Aorta (tissue), 5 donors: ENCODE measurements at regions not wholly inside any gene's neighbourhood (a gene's known extent, or its start where the extent isn't known, plus 50 kb on each side); places are given as distances from the start of the nearest gene placed in this dataset.
"Not testable (repeated sequence)": the region's sequence is repeated elsewhere in the genome, so short reads cannot be mapped to it uniquely, and the experiment has no call there.

Experiments
- ATAC-seq: fragments of 200-7000 bp; cut with Tn5 transposase; one replicate; pipeline ENCODE4 v1.9.1; 2022; ENCODE audit warnings: moderate library complexity; ENCODE audit not compliant: low FRiP score
- DNase-seq, 2 donors: peaks; one replicate each; pipeline ENCODE4 v3.0.0-alpha.2; 2020
- H3K27ac ChIP-seq, 2 donors: one replicate each; pipeline ENCODE4 v1.5.1; 2013; ENCODE audit warnings: low read length in 2 of 2, mild to moderate bottlenecking in 2 of 2, moderate library complexity in 2 of 2, control low read depth in 1 of 2, inconsistent platforms in 1 of 2, low read depth in 1 of 2
- H3K27me3 ChIP-seq, 2 donors: one replicate each; pipeline ENCODE4 v1.6.1; 2013; ENCODE audit warnings: control low read depth in 1 of 2, low read length in 1 of 2, mild to moderate bottlenecking in 1 of 2, moderate library complexity in 1 of 2; ENCODE audit not compliant: insufficient read depth in 2 of 2, control insufficient read depth in 1 of 2
- H3K36me3 ChIP-seq, 2 donors: one replicate each; pipeline ENCODE4 v1.6.1; 2013; ENCODE audit warnings: control low read depth in 1 of 2, low read length in 1 of 2, mild to moderate bottlenecking in 1 of 2; ENCODE audit not compliant: insufficient read depth in 2 of 2, control insufficient read depth in 1 of 2
- H3K4me1 ChIP-seq, 2 donors: one replicate each; pipeline ENCODE4 v1.6.1; 2013; ENCODE audit warnings: low read length in 2 of 2, control low read depth in 1 of 2, mild to moderate bottlenecking in 1 of 2, moderate library complexity in 1 of 2; ENCODE audit not compliant: insufficient read depth in 2 of 2, control insufficient read depth in 1 of 2
- H3K4me3 ChIP-seq, 2 donors: one replicate each; pipeline ENCODE4 v1.5.1; 2013; ENCODE audit warnings: low read length in 2 of 2, control low read depth in 1 of 2, mild to moderate bottlenecking in 1 of 2
- H3K9me3 ChIP-seq: one replicate; pipeline ENCODE4 v1.6.1; 2013; ENCODE audit warnings: mild to moderate bottlenecking, low read length; ENCODE audit not compliant: control insufficient read depth
- WGBS, 2 donors: extraction: QIAGEN DNeasy Blood & Tissue Kit; methylation state at CpG; one replicate each; pipeline ENCODE4 v1.1.7; 2013; 5-methylcytosine and 5-hydroxymethylcytosine counted together
- intact Hi-C, 2 donors: fragments of 100-400 bp; cut with DNase I; formaldehyde crosslinking; loops; one replicate each; pipeline versions ENCODE4 v1.14.2 to v1.15.0; 2022
- donor health status: healthy with polysubstance abuse.
- donor health status: Bipolar disorder and iron deficiency.
- donor health status: DM: no; HTN: no; CAD: no.
- donor health status: DM: no; HTN: no; CAD: no.
- donor health status: DM: yes; HTN: yes; CAD: no.

- intact Hi-C loops: no loop called here
- ATAC-seq: no peak
- no peaks in the 10 kb centered on the region for H3K27me3 ChIP-seq
- H3K9me3 ChIP-seq: no peaks in the 10 kb centered on the region
- WGBS, 2 donors: 89 to 91% methylated on average over 14 of the region's 14 CpGs
- no peak overlapping the region for H3K27ac ChIP-seq
- H3K4me1 ChIP-seq: no peaks in the 10 kb centered on the region
- H3K4me3 ChIP-seq: no peak overlapping the region
- no peaks in the 10 kb centered on the region for H3K36me3 ChIP-seq
- DNase-seq: no peak
These were observed 66.4 kb upstream of the EDAR start for GRCh38 chr2:109055435-109055834.

GRCh38 chr2:109054865-109055264 is 65.8 kb upstream of the EDAR start:
- Histone ChIP-seq H3K27ac (no peak overlapping the region), H3K27me3 (no peaks in the 10 kb centered on the region), H3K9me3 (no peaks in the 10 kb centered on the region), H3K4me3 (no peak overlapping the region), H3K36me3 (no peaks in the 10 kb centered on the region), H3K4me1 (no peaks in the 10 kb centered on the region)
- intact Hi-C loops: no loop called here
- DNase-seq (no peak), ATAC-seq (no peak)
- WGBS, 2 donors: 94% methylated on average over 3 of the region's 3 CpGs

GRCh38 chr2:109053716-109054115 is 64.7 kb upstream of the EDAR start:
- H3K27me3 ChIP-seq: no peaks in the 10 kb centered on the region
- no peak for ATAC-seq
- no peaks in the 10 kb centered on the region for H3K4me1 ChIP-seq
- no peaks in the 10 kb centered on the region for H3K36me3 ChIP-seq
- intact Hi-C loops: no loop called here
- DNase-seq: no peak
- H3K4me3 ChIP-seq: no peak overlapping the region
- H3K9me3 ChIP-seq: no peaks in the 10 kb centered on the region
- H3K27ac ChIP-seq: no peak overlapping the region
- 97 to 98% methylated on average over 9 of the region's 9 CpGs for WGBS, 2 donors

GRCh38 chr2:109052922-109053321 is 63.9 kb upstream of the EDAR start:
- intact Hi-C loops: no loop called here
- Histone ChIP-seq H3K27ac (no peak overlapping the region), H3K36me3 (no peaks in the 10 kb centered on the region), H3K4me1 (no peaks in the 10 kb centered on the region), H3K4me3 (no peak overlapping the region), H3K27me3 (no peaks in the 10 kb centered on the region), H3K9me3 (no peaks in the 10 kb centered on the region)
- no peak for DNase-seq
- WGBS, 2 donors: 93 to 94% methylated on average over 6 of the region's 6 CpGs
- no peak for ATAC-seq

GRCh38 chr2:109049022-109049421 is 60.0 kb upstream of the EDAR start:
- no peak overlapping the region for H3K4me3 ChIP-seq
- intact Hi-C loops: no loop called here
- H3K27me3 ChIP-seq: no peaks in the 10 kb centered on the region
- H3K36me3 ChIP-seq: no peaks in the 10 kb centered on the region
- DNase-seq (no peak), ATAC-seq (no peak)
- no peak overlapping the region for H3K27ac ChIP-seq
- WGBS, 2 donors: 93 to 96% methylated on average over 6 of the region's 6 CpGs
- H3K4me1 ChIP-seq: no peaks in the 10 kb centered on the region
- no peaks in the 10 kb centered on the region for H3K9me3 ChIP-seq

- intact Hi-C loops: no loop called here
- Histone ChIP-seq H3K4me1 (no peaks in the 10 kb centered on the region), H3K36me3 (no peaks in the 10 kb centered on the region), H3K9me3 (no peaks in the 10 kb centered on the region), H3K4me3 (no peak overlapping the region), H3K27me3 (no peaks in the 10 kb centered on the region), H3K27ac (no peak overlapping the region)
- 85 to 86% methylated on average over 1 of the region's 1 CpG for WGBS, 2 donors
- DNase-seq: no peak
- ATAC-seq: no peak
These were observed 59.1 kb upstream of the EDAR start for GRCh38 chr2:109048163-109048562.

- H3K36me3 ChIP-seq, H3K4me1 ChIP-seq, ATAC-seq, H3K4me3 ChIP-seq, intact Hi-C loops, H3K27ac ChIP-seq, H3K27me3 ChIP-seq, DNase-seq, H3K9me3 ChIP-seq: not testable (repeated sequence)
- 93 to 97% methylated on average over 5 of the region's 5 CpGs for WGBS, 2 donors
These were observed 58.5 kb upstream of the EDAR start for GRCh38 chr2:109047569-109047968.

GRCh38 chr2:109046925-109047508 is 58.0 kb upstream of the EDAR start:
- Histone ChIP-seq H3K4me3 (no peak overlapping the region), H3K9me3 (no peaks in the 10 kb centered on the region), H3K27ac (no peak overlapping the region), H3K4me1 (no peaks in the 10 kb centered on the region), H3K27me3 (no peaks in the 10 kb centered on the region), H3K36me3 (no peaks in the 10 kb centered on the region)
- peak; percentile 19 for ATAC-seq
- intact Hi-C loops: no loop called here
- 73 to 77% methylated on average over 4 of the region's 4 CpGs for WGBS, 2 donors
- DNase-seq: no peak

GRCh38 chr2:109045505-109045904 is 56.5 kb upstream of the EDAR start:
- DNase-seq: no peak
- WGBS, 2 donors: 75 to 80% methylated on average over 9 of the region's 9 CpGs
- Histone ChIP-seq H3K27ac (no peak overlapping the region), H3K27me3 (no peaks in the 10 kb centered on the region), H3K4me1 (no peaks in the 10 kb centered on the region), H3K36me3 (no peaks in the 10 kb centered on the region), H3K4me3 (no peak overlapping the region), H3K9me3 (no peaks in the 10 kb centered on the region)
- intact Hi-C loops: no loop called here
- ATAC-seq: no peak
